NCI-H1417 treated with DMSO at 0.1 percent for 48 hours (cell line): ENCODE measurements at regions not wholly inside any gene's neighbourhood (a gene's known extent, or its start where the extent isn't known, plus 50 kb on each side); places are given as distances from the start of the nearest gene placed in this dataset.
"Not testable (repeated sequence)": the region's sequence is repeated elsewhere in the genome, so short reads cannot be mapped to it uniquely, and the experiment has no call there.

Experiments
- DNase-seq: peaks from one replicate; lab custom pipeline; 2025; lab: John Stamatoyannopoulos, UW

DNA sequence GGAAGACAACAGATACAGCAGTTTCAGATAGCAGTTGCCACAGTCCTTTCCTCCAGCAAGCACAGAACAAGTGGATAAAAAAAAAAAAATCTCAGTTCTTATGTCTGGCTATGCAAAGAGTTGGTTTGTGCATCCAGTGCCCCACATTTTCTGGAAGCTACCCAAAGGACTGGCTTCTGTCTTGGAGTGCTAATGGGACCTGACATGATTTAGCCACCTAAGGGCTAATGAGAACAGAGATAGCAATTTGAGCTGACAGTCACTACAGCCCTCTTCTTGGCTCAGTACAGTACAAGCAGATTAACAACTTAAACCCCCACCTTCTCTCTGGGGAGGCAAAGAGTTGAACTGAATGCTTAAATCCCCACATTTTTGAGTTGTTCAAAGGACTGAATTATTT is 976.8 kb downstream of the TBC1D32 start:
- DNase-seq = no peak

- no peak for DNase-seq
Observed at GRCh38 chr6:120355822-120356221, 978.5 kb downstream of the TBC1D32 start.

- no peak for DNase-seq
Observed at GRCh38 chr6:120354452-120355098, 979.7 kb downstream of the TBC1D32 start.

DNA sequence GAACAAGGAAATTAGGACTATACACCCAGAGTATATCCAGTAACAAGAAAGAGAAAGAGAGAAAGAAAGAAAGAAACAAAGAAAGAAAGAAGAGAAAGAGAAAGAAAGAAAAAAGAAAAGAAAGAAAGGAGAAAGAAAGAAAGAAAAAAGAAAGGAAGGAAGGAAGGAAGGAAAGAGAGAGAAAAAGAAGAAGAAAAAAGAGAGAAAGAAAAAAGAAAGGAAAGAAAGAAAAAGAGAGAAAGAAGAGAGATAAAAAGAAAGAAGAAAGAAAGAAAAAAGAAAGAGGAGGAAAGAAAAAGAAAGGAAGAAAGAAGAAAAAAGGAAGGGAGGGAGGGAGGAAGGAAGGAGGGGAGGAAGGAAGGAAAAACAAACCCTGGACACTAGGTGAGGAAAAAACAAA is 981.8 kb downstream of the TBC1D32 start:
- no peak for DNase-seq

GRCh38 chr6:120348926-120349325 is 985.4 kb downstream of the TBC1D32 start:
- no peak for DNase-seq

DNA sequence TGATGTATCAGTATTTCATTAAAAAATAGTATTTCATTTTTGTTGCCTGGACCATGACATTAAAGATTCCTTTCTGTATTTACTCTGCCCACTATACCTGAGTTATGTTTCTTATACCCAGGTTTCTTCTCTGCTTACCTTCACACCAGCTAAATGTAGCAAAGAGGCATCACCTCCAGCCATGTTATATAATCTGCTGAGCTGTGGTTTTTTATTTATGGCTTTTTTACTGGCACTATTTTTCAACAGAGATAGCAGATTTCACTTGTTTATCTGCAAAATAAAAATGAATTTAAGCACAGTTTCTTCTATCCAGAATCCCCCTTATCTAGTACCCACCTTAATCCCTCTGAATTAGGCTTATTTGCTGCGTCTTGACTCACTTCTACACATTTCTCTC is 979.0 kb upstream of the MAN1A1 start:
- no peak for DNase-seq

DNA sequence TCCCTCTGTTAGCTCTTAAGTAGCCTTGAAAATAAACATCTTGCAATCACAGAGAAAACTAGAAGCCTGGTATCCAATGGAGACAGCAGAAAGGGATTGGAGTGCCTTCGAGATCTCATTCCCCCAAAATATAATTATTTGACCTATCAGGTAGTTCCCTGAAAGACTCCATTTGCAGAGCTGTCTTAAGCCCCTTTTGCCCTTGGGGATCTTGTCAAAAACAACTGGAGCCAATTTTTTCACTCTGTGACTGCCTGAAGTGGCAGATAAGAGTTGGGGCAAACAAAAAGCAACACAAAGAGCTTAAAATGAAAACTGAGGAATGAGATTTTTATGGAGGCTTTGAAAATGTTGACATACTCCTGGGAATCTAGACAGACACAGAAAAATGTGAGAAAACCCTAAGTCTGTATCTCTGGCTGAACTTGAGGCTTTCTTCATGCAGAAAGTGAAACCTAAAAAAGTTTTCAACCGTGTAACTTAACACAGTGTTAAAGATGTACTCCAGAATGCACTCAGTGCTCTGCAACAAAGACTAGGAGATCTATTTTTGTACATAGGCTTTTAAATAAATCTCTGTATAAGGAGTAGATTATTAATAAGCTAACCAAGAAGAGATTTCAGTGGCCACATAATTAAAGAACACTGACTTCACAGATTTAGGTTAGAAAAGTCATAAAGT is 971.1 kb upstream of the MAN1A1 start:
- DNase-seq = no peak

- no peak for DNase-seq
Observed at GRCh38 chr6:120304223-120304622, 954.7 kb upstream of the MAN1A1 start.

- no peak for DNase-seq
Observed at GRCh38 chr6:120303527-120303926, 954.0 kb upstream of the MAN1A1 start.

GRCh38 chr6:120302041-120302440 is 952.5 kb upstream of the MAN1A1 start:
- no peak for DNase-seq

DNA sequence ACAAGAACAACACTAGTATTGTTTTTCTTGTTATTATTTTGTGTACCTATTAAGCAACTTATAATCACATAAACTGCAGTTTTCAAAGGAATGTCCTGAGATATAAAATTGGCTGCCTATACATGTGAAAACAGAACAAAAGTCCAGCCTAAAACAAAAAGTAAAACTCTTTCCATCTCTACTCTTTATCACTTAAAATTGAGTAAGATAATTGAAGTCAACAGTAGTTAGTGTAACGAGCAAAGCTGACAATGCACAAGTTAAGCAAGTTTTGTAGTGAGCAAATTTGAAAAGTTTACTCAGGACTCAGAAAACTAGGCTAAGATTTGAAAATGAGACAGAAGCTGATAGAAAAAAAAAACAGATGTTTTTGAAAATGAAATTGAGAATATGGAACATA is 941.4 kb upstream of the MAN1A1 start:
- no peak for DNase-seq

DNA sequence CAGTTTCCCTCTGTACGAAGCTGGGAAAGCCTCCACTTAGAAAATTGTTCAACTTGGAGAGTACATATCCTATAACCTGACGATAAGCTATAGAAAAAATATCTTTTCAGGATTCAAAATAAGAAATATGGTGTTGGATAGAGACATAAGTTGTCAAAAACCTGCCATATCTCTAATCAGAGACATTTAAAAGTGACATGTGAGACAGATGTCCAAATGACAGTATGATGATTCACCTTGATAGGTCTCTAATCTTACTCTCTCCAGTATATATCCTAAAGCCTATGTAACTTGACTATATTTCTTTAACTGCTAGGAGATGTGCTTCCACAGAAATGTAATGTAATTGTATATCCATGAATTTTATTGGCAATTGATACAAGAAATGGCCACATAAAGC is 932.4 kb upstream of the MAN1A1 start:
- DNase-seq = no peak

DNA sequence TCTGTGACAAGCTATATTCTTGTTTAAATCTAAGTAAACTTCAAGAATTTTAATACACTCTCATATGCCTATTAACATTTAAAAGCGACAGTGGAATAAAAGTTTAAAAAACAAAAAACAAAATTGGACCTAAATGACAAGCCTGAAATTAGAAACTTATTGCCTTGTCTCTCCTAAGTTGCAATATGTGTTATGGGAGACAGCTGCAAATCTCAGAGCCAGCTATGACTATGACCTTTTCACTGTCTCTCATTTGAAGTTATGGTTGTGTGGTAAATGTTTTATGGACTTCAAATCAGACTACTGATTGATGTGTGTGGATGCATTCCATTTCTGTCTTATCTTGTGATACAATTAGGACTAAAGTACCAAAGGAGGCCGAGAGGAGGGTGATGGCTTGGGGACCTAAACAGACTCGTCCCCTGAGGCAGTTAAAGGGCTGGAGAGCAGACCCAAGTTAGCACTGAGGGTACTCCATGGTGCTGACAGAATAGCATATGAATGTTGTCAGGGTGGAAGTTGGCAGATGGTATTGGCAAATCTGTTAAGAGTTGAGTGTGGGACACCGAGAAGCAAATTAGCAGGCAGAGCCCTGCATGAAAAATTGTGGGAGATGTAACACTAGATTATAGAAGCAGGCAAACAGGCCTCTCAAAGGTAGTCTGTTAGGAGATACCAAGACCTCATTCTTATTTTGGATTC is 930.1 kb upstream of the MAN1A1 start:
- DNase-seq = no peak

- no peak for DNase-seq
Observed at GRCh38 chr6:120278689-120279396, 929.3 kb upstream of the MAN1A1 start.

DNA sequence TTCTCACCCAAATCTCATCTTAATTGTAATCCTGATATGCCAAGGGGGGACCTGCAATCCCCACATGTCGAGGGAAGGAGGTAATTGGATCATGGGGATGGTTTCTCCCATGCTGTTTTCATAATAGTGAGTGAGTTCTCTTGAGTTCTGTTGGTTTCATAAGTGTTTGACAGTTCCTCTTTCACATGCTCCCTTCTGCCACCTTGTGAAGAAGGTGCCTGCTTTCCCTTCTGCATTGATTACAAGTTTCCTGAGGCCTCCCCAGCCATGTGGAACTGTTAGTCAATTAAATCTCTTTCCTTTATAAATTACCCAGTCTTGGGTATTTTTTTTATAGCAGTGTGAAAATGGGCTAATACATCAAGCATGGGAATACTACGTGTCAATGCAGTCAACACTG is 925.0 kb upstream of the MAN1A1 start:
- DNase-seq = no peak

DNA sequence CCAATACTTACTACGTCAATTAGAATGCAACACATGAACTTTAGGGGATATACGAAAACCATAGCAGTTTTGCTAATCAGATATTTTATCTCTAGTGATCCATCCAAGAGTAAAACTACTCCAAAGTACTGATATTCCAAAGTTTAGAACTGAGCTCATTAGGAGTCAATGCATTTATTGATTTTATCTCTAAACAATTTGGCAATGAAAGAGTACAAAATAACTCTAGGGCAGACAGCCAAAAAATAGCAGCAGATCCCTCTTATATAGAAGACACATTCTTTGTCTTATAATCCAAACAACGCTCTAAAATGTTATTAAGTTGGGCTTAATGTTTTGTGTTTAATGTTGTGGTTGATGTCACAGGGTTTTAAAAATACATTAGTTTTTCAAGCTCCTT is 923.9 kb upstream of the MAN1A1 start:
- no peak for DNase-seq

DNA sequence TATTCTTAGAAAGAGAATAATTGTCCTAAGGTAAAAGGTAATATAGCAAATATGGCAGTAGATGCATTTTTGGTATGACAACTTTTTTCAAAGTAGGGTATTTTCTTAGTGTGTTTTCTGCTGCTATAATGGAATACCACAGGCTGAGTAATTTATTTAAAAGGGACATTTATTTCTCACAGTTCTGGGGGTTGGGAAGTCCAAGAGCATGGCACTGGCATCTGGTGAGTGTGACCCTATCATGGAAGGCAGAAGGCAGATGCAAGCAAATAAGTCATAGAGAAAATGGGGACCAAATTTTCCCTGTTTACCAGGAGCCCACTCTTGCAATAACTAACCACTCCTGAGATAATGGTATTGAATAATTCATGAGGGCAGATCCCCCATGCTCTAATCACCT is 922.5 kb upstream of the MAN1A1 start:
- DNase-seq = no peak

DNA sequence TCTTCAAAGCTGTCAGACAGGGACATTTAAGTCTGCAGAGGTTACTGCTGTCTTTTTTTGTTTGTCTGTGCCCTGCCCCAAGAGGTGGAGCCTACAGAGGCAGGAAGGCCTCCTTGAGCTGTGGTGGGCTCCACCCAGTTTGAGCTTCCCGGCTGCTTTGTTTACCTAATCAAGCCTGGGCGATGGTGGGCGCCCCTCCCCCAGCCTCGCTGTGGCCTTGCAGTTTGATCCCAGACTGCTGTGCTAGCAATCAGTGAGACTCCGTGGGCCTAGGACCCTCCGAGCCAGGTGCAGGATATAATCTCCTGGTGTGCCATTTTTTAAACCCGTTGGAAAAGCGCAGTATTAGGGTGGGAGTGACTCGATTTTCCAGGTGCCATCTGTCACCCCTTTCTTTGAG is 918.7 kb upstream of the MAN1A1 start:
- DNase-seq = not testable (repeated sequence)

DNA sequence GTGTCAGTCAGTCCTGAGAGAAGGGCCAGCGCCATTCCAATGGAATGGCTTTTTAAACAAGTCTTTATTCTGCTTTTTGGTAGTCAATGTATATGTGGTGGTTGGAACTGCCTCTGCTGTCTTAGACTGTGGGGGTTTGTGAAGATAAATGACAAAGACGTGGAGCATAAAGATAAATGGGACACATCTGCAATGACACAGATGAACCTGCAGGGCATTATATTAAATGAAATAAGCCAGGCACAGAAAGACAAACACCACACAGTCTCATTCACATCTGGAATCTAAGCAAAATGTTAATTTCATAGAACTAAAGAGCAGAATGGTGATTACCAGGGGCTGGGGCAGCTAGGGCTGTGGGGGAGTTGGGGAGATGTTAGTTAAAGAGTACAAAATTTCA is 912.8 kb upstream of the MAN1A1 start:
- no peak for DNase-seq

DNA sequence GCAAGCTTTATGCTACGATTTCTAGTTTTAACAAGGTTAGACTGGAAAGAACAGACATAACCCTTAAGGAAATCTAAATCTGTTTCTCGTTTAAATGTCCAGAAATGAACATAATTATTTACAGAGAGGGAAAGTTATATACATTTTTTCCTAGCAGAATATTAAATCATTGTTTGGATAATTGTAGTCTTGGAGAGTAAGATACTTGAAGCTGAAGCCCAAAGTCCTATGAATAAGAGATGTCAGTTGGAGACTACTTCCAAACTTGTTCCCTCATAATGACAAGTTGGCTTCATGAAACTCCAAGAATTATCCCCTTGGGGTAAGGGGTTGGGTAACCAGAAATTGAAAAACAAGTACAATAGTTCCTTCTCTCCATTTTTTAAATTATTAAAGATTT is 911.1 kb upstream of the MAN1A1 start:
- no peak for DNase-seq

DNA sequence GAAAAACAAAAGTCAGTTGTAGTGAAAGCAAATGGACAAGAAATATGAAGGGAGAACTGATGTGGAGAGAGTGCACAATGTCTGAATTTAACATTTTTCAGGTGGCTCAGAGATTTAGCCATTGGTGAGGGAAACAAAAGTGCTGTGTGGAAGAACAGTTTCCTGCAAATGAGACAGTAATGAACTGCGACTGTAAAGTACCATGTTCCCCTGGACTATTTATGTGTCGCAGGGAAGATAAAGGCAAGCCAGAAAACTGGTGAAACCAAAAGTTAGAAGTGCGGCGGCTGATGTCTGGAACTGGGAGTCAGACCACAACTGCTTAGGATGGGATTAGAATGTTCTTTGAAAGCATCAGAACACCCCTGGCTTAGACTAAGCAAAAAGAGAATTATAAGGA is 905.1 kb upstream of the MAN1A1 start:
- DNase-seq = no peak

DNA sequence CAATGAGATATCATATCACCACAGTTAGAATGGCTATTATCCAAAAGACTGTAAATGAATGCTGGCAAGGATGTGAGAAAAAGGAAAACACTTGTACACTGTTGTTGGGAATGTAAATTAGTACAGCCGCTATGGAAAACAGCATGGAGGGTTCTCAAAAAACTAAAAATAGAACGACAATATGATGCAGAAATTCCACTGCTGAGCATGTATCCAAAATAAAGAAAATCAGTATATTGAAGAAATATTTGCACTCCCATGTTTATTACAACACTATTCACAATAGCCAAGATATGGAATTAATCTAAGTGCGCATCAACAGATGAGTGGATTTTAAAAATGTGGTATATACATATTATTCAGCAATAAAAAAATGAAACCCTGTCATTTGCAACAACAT is 898.9 kb upstream of the MAN1A1 start:
- DNase-seq = no peak

- no peak for DNase-seq
Observed at GRCh38 chr6:120237221-120237620, 887.7 kb upstream of the MAN1A1 start.
